HCT116 (cell line): ENCODE measurements at regions not wholly inside any gene's neighbourhood (a gene's known extent, or its start where the extent isn't known, plus 50 kb on each side); places are given as distances from the start of the nearest gene placed in this dataset.

ENCODE experiments used
- ATAC-seq: fragments of 200-7000 bp; cut with Tn5 transposase; 2 replicates; pipeline ENCODE4 v1.9.1; 2020; ENCODE audit warnings: mild to moderate bottlenecking, moderate library complexity
- BruUV-seq: library from RNA; stranded (reverse); fragments of 400-500 nt; replicated peaks from 2 replicates; lab custom pipeline; 2021; lab: Mats Ljungman, UMichigan
- CTCF ChIA-PET: fragments of 300-600 bp; sonication (Branson Sonifier 250); formaldehyde crosslinking; loops from one replicate; lab custom pipeline; 2021; ENCODE audit warnings: antibody characterized with exemption; lab: Charles Lee
- POLR2A ChIA-PET: fragments of 300-600, 350-600 bp; sonication (Branson Sonifier 250); formaldehyde crosslinking; loops from one replicate; lab custom pipeline; 2021; ENCODE audit warnings: antibody characterized with exemption; lab: Charles Lee
- RAD21 ChIA-PET, 2 experiments: fragments of 300-600 bp; sonication (Branson Sonifier 250); formaldehyde crosslinking; loops; one replicate each; lab custom pipeline; 2023; ENCODE audit warnings: low total read pairs in 2 of 2; ENCODE audit not compliant: uncharacterized antibody in 2 of 2, unreplicated experiment in 2 of 2, low non-redundant PET in 1 of 2; lab: Charles Lee
- DNase-seq: peaks from one replicate; pipeline ENCODE4 v3.0.0-alpha.2; 2010; ENCODE audit warnings: low read depth, low spot score
- H2AFZ ChIP-seq: fragments of 200-600 bp; shearing (Covaris generic), sonication (generic); 2 replicates; pipeline ENCODE4 v1.6.1; 2017; ENCODE audit warnings: low read depth, mixed run types, mixed read lengths, antibody characterized with exemption, low read length; ENCODE audit not compliant: poor library complexity, severe bottlenecking
- H3K27ac ChIP-seq: 2 replicates; pipeline ENCODE4 v1.5.1; 2012; ENCODE audit warnings: low read depth, low read length
- H3K27me3 ChIP-seq: fragments of 200-600 bp; sonication (generic); 2 replicates; pipeline ENCODE4 v1.6.1; 2016; ENCODE audit warnings: mixed run types, low read length, mixed read lengths; ENCODE audit not compliant: insufficient read depth
- H3K36me3 ChIP-seq, 2 experiments: fragments of 200-500 bp in 1 of 2; fragments of 200-600 bp in 1 of 2; sonication (Bioruptor generic) in 1 of 2; sonication (generic) in 1 of 2; 2 replicates each; pipeline versions ENCODE4 v1.5.1 to v1.6.1; 2014 to 2016; ENCODE audit warnings: low read length in 2 of 2, inconsistent platforms in 1 of 2, mixed read lengths in 1 of 2, mixed run types in 1 of 2; ENCODE audit not compliant: insufficient read depth in 2 of 2, control insufficient read depth in 1 of 2
- H3K4me1 ChIP-seq, 2 experiments: fragments of 200-600 bp in 1 of 2; sonication (generic) in 1 of 2; 2 replicates each; pipeline versions ENCODE4 v1.5.1 to v1.6.1; 2012 to 2017; ENCODE audit warnings: low read length in 2 of 2, inconsistent platforms in 1 of 2, mild to moderate bottlenecking in 1 of 2, mixed read lengths in 1 of 2, mixed run types in 1 of 2, moderate library complexity in 1 of 2; ENCODE audit not compliant: insufficient read depth in 2 of 2, control insufficient read depth in 1 of 2
- H3K4me2 ChIP-seq: fragments of 200-600 bp; sonication (generic); 2 replicates; pipeline ENCODE4 v1.6.1; 2017; ENCODE audit warnings: mixed run types, low read length, mixed read lengths
- H3K4me3 ChIP-seq, 2 experiments: fragments of 200-600 bp in 1 of 2; sonication (generic) in 1 of 2; replicated peaks in 1 of 2; 2 replicates each; pipeline ENCODE4 v1.5.1; 2011 to 2016; ENCODE audit warnings: low read length in 2 of 2, control low read depth in 1 of 2, low read depth in 1 of 2, mild to moderate bottlenecking in 1 of 2, mixed read lengths in 1 of 2, mixed run types in 1 of 2
- H3K79me2 ChIP-seq: fragments of 200-600 bp; sonication (generic); 2 replicates; pipeline ENCODE4 v1.6.1; 2017; ENCODE audit warnings: mild to moderate bottlenecking, mixed run types, low read length, moderate library complexity, mixed read lengths; ENCODE audit not compliant: insufficient read depth
- H3K9ac ChIP-seq: fragments of 200-600 bp; sonication (generic); 2 replicates; pipeline ENCODE4 v1.6.1; 2016; ENCODE audit warnings: low read length, mixed read lengths
- H3K9me2 ChIP-seq: fragments of 200-600 bp; sonication (generic), shearing (Covaris generic); 2 replicates; pipeline ENCODE4 v1.6.1; 2017; ENCODE audit warnings: mixed run types, mild to moderate bottlenecking, moderate library complexity; ENCODE audit not compliant: insufficient read depth
- H3K9me3 ChIP-seq, 2 experiments: fragments of 200-500 bp in 1 of 2; fragments of 200-600 bp in 1 of 2; sonication (Bioruptor generic) in 1 of 2; sonication (generic) in 1 of 2; 2 replicates each; pipeline ENCODE4 v1.6.1; 2014 to 2017; ENCODE audit warnings: low read length in 2 of 2, mixed read lengths in 2 of 2, inconsistent platforms in 1 of 2, low read depth in 1 of 2, mild to moderate bottlenecking in 1 of 2, mixed run types in 1 of 2, moderate library complexity in 1 of 2; ENCODE audit not compliant: control insufficient read depth in 1 of 2, insufficient read depth in 1 of 2
- H4K20me1 ChIP-seq: fragments of 200-600 bp; sonication (generic), shearing (Covaris generic); 2 replicates; pipeline ENCODE4 v1.6.1; 2017; ENCODE audit warnings: mixed run types, mild to moderate bottlenecking, moderate library complexity; ENCODE audit not compliant: insufficient read depth
- ATF3 ChIP-seq: IDR thresholded peaks from 2 replicates; pipeline ENCODE4 v1.6.1; 2012
- CBX3 ChIP-seq: IDR thresholded peaks from 2 replicates; pipeline ENCODE4 v1.6.1; 2012; ENCODE audit warnings: low read depth
- EGR1 ChIP-seq: IDR thresholded peaks from 2 replicates; pipeline ENCODE4 v1.6.1; 2012; ENCODE audit warnings: low read depth
- ELF1 ChIP-seq: IDR thresholded peaks from 2 replicates; pipeline ENCODE4 v1.6.1; 2012; ENCODE audit warnings: low read depth, borderline replicate concordance
- EZH2 ChIP-seq: fragments of 200-600 bp; sonication (generic); IDR thresholded peaks from 2 replicates; pipeline ENCODE4 v1.6.1; 2017; ENCODE audit warnings: antibody characterized with exemption, mixed run types
- EZH2phosphoT487 ChIP-seq: fragments of 200-600 bp; IDR thresholded peaks from 2 replicates; pipeline ENCODE4 v1.6.1; 2018; ENCODE audit warnings: antibody characterized with exemption, borderline replicate concordance
- FOSL1 ChIP-seq: IDR thresholded peaks from 2 replicates; pipeline ENCODE4 v1.6.1; 2012; ENCODE audit warnings: low read depth
- JUND ChIP-seq: IDR thresholded peaks from 2 replicates; pipeline ENCODE4 v1.6.1; 2012
- MAX ChIP-seq: IDR thresholded peaks from 2 replicates; pipeline ENCODE4 v1.6.1; 2012
- POLR2A ChIP-seq: IDR thresholded peaks from 2 replicates; pipeline ENCODE4 v1.7.0; 2011; ENCODE audit warnings: borderline replicate concordance; ENCODE audit not compliant: insufficient read depth, insufficient read length; ENCODE audit errors: extremely low read depth
- POLR2AphosphoS5 ChIP-seq: IDR thresholded peaks from 2 replicates; pipeline ENCODE4 v1.6.1; 2011; ENCODE audit warnings: mild to moderate bottlenecking, low read depth, low read length, moderate library complexity
- SIN3A ChIP-seq: IDR thresholded peaks from 2 replicates; pipeline ENCODE4 v1.6.1; 2012; ENCODE audit warnings: low read depth
- SP1 ChIP-seq: IDR thresholded peaks from 2 replicates; pipeline ENCODE4 v1.6.1; 2012; ENCODE audit warnings: low read depth
- SRF ChIP-seq: IDR thresholded peaks from 2 replicates; pipeline ENCODE4 v1.6.1; 2012; ENCODE audit warnings: low read depth
- TCF7L2 ChIP-seq: IDR thresholded peaks from 2 replicates; pipeline ENCODE4 v1.7.0; 2011; ENCODE audit warnings: borderline replicate concordance, inconsistent platforms; ENCODE audit not compliant: insufficient read depth, insufficient read length; ENCODE audit errors: extremely low read depth
- YY1 ChIP-seq: IDR thresholded peaks from 2 replicates; pipeline ENCODE4 v1.6.1; 2011; ENCODE audit warnings: low read length, low read depth, moderate library complexity, mild to moderate bottlenecking; ENCODE audit not compliant: insufficient replicate concordance; ENCODE audit errors: extremely low read depth
- ZBTB33 ChIP-seq: IDR thresholded peaks from 2 replicates; pipeline ENCODE4 v1.6.1; 2011; ENCODE audit warnings: mild to moderate bottlenecking, low read length, moderate library complexity; ENCODE audit not compliant: insufficient replicate concordance; ENCODE audit errors: extremely low read depth
- ZFX ChIP-seq: fragments of 450-650 bp; IDR thresholded peaks from 2 replicates; pipeline ENCODE4 v1.6.1; 2017
- intact Hi-C: fragments of 100-400 bp; cut with micrococcal nuclease; formaldehyde crosslinking; loops from 2 replicates; pipeline ENCODE4 v1.10.0; 2022
- TF ChIP-seq, protein P1 (sequence below): IDR thresholded peaks from 2 replicates; pipeline ENCODE4 v1.6.1; 2012; ENCODE audit warnings: low read depth
- TF ChIP-seq, protein P2 (sequence below), 3 experiments: fragments of 200-600 bp in 1 of 3; sonication (generic) in 1 of 3; IDR thresholded peaks in 2 of 3; conservative IDR thresholded peaks in 1 of 3; 2 replicates each; pipeline ENCODE4 v1.5.1; 2012 to 2017; ENCODE audit warnings: low read depth in 2 of 3, low read length in 2 of 3, antibody characterized with exemption in 1 of 3, borderline replicate concordance in 1 of 3, control low read depth in 1 of 3, mild to moderate bottlenecking in 1 of 3, mixed read lengths in 1 of 3, mixed run types in 1 of 3, moderate library complexity in 1 of 3; ENCODE audit not compliant: insufficient read depth in 1 of 3

- no peak overlapping the region for H3K27ac ChIP-seq
- no peak overlapping the region for H3K4me3 ChIP-seq
- intact Hi-C loops, result no loop called here
- no peaks in the 10 kb centered on the region for H3K36me3 ChIP-seq
- H3K9me2 ChIP-seq, result no peaks in the 10 kb centered on the region; the same call in 1 of the 2 replicates
- H3K9me3 ChIP-seq, result no peaks in the 10 kb centered on the region
- no peaks in the 10 kb centered on the region for H3K4me1 ChIP-seq
- H3K9ac ChIP-seq, result no peak overlapping the region
- H2AFZ ChIP-seq, result no peak overlapping the region
- no peaks in the 10 kb centered on the region; the same call in 1 of the 2 replicates for H4K20me1 ChIP-seq
- ChIA-PET POLR2A (no interaction called here), CTCF (no interaction called here), RAD21 (no interaction called here)
- BruUV-seq, result no TSS peak
- no peaks in the 10 kb centered on the region for H3K27me3 ChIP-seq
- no peak for ATAC-seq
- H3K4me2 ChIP-seq, result no peak overlapping the region
- DNase-seq, result no peak
- no peak for TF ChIP-seq FOSL1
- no peak for TF ChIP-seq ZBTB33
- TF ChIP-seq EGR1, result no peak
- TF ChIP-seq CBX3, result no peak
- TF ChIP-seq, protein P1, sequence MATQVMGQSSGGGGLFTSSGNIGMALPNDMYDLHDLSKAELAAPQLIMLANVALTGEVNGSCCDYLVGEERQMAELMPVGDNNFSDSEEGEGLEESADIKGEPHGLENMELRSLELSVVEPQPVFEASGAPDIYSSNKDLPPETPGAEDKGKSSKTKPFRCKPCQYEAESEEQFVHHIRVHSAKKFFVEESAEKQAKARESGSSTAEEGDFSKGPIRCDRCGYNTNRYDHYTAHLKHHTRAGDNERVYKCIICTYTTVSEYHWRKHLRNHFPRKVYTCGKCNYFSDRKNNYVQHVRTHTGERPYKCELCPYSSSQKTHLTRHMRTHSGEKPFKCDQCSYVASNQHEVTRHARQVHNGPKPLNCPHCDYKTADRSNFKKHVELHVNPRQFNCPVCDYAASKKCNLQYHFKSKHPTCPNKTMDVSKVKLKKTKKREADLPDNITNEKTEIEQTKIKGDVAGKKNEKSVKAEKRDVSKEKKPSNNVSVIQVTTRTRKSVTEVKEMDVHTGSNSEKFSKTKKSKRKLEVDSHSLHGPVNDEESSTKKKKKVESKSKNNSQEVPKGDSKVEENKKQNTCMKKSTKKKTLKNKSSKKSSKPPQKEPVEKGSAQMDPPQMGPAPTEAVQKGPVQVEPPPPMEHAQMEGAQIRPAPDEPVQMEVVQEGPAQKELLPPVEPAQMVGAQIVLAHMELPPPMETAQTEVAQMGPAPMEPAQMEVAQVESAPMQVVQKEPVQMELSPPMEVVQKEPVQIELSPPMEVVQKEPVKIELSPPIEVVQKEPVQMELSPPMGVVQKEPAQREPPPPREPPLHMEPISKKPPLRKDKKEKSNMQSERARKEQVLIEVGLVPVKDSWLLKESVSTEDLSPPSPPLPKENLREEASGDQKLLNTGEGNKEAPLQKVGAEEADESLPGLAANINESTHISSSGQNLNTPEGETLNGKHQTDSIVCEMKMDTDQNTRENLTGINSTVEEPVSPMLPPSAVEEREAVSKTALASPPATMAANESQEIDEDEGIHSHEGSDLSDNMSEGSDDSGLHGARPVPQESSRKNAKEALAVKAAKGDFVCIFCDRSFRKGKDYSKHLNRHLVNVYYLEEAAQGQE, result no peak
- TF ChIP-seq YY1, result no peak
- no peak for TF ChIP-seq EZH2
- no peak for TF ChIP-seq TCF7L2
- no peak for TF ChIP-seq POLR2AphosphoS5
- no peak for TF ChIP-seq ELF1
- TF ChIP-seq ZFX, result no peak
- no peak for TF ChIP-seq SRF
- TF ChIP-seq MAX, result no peak
- TF ChIP-seq, protein P2, sequence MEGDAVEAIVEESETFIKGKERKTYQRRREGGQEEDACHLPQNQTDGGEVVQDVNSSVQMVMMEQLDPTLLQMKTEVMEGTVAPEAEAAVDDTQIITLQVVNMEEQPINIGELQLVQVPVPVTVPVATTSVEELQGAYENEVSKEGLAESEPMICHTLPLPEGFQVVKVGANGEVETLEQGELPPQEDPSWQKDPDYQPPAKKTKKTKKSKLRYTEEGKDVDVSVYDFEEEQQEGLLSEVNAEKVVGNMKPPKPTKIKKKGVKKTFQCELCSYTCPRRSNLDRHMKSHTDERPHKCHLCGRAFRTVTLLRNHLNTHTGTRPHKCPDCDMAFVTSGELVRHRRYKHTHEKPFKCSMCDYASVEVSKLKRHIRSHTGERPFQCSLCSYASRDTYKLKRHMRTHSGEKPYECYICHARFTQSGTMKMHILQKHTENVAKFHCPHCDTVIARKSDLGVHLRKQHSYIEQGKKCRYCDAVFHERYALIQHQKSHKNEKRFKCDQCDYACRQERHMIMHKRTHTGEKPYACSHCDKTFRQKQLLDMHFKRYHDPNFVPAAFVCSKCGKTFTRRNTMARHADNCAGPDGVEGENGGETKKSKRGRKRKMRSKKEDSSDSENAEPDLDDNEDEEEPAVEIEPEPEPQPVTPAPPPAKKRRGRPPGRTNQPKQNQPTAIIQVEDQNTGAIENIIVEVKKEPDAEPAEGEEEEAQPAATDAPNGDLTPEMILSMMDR (IDR thresholded peaks at IDR 0.05 in 2 of 3, conservative IDR thresholded peaks at IDR 0.05 in 1 of 3; ENCODE audit: borderline replicate concordance in 1 of 3, insufficient read depth in 1 of 3, low read depth in 2 of 3, low read length in 2 of 3), result no peak
- no peak for TF ChIP-seq SP1
- no peak for TF ChIP-seq POLR2A
- TF ChIP-seq JUND, result no peak
- no peak for TF ChIP-seq EZH2phosphoT487
- no peak for TF ChIP-seq ATF3
- TF ChIP-seq SIN3A, result no peak
- TF ChIP-seq, all 23 proteins: peak for 0
- H3K79me2 ChIP-seq, result no peaks in the 10 kb centered on the region
Observed at GRCh38 chr5:85304524-85304923, 919.8 kb upstream of the EDIL3 start.
